HepG2 (cell line): ENCODE measurements at regions not wholly inside any gene's neighbourhood (a gene's known extent, or its start where the extent isn't known, plus 50 kb on each side); places are given as distances from the start of the nearest gene placed in this dataset.

Source experiments
- ATAC-seq: fragments of 200-7000 bp; cut with Tn5 transposase; 3 replicates; pipeline ENCODE4 v1.9.1; 2020; ENCODE audit warnings: mild to moderate bottlenecking, moderate library complexity
- BruUV-seq: library from RNA; stranded (reverse); fragments of 400-500 nt; replicated peaks from 2 replicates; lab custom pipeline; 2021; lab: Mats Ljungman, UMichigan
- CTCF ChIA-PET: fragments of 300-600 bp; formaldehyde crosslinking; extraction: SDS; loops from one replicate; lab custom pipeline; 2021; ENCODE audit warnings: low total read pairs, inconsistent platforms, low intra/inter-chr PET ratio; lab: Yijun Ruan, JAX
- POLR2A ChIA-PET: fragments of 350-600 bp; sonication (Branson Sonifier 250); formaldehyde crosslinking; loops from one replicate; lab custom pipeline; 2020; ENCODE audit warnings: antibody characterized with exemption, inconsistent platforms; lab: Yijun Ruan, JAX
- DNase-seq: peaks from one replicate; pipeline ENCODE4 v3.0.0-alpha.2; 2015; ENCODE audit warnings: low spot score
- FAIRE-seq: peaks from 3 replicates; lab custom pipeline; 2011; peaks lifted over from hg19 to GRCh38; lab: Jason Lieb, UNC
- H2AFZ ChIP-seq: one replicate; pipeline ENCODE4 v1.6.1; 2011; ENCODE audit warnings: low read length, inconsistent platforms
- H3K27ac ChIP-seq: fragments of 300-600 bp; 3 replicates; pipeline ENCODE4 v1.8.0; 2011; ENCODE audit warnings: mixed run types, mild to moderate bottlenecking, mixed read lengths, low read length, inconsistent platforms; ENCODE audit not compliant: insufficient read depth; ENCODE audit errors: extremely low read length
- H3K27me3 ChIP-seq, 2 experiments: fragments of 200-600 bp in 1 of 2; 2 replicates in 1 of 2; 3 replicates in 1 of 2; pipeline versions ENCODE4 v1.6.0 to v1.8.0; 2011; ENCODE audit warnings: low read length in 2 of 2, mild to moderate bottlenecking in 2 of 2, moderate library complexity in 2 of 2, inconsistent platforms in 1 of 2; ENCODE audit not compliant: insufficient read depth in 2 of 2, control insufficient read depth in 1 of 2
- H3K36me3 ChIP-seq, 2 experiments: fragments of 200-600 bp in 1 of 2; replicated peaks in 1 of 2; 2 replicates in 1 of 2; 3 replicates in 1 of 2; pipeline versions ENCODE4 v1.5.1 to v1.8.0; 2011; ENCODE audit warnings: low read length in 2 of 2, inconsistent platforms in 1 of 2; ENCODE audit not compliant: insufficient read depth in 2 of 2, control insufficient read depth in 1 of 2
- H3K4me1 ChIP-seq: 2 replicates; pipeline ENCODE4 v1.5.1; 2012; ENCODE audit warnings: low read length, inconsistent platforms; ENCODE audit not compliant: insufficient read depth
- H3K4me2 ChIP-seq: 2 replicates; pipeline ENCODE4 v1.6.0; 2011; ENCODE audit warnings: low read depth, low read length, inconsistent platforms
- H3K4me3 ChIP-seq, 3 experiments: fragments of 200-600 bp in 1 of 3; sonication (generic), shearing (Covaris generic) in 1 of 3; replicated peaks in 1 of 3; 2 replicates each; pipeline ENCODE4 v1.5.1; 2011 to 2016; ENCODE audit warnings: low read length in 3 of 3, inconsistent platforms in 2 of 3, low read depth in 2 of 3, mild to moderate bottlenecking in 2 of 3, control low read depth in 1 of 3, mixed read lengths in 1 of 3; ENCODE audit not compliant: insufficient read depth in 1 of 3
- H3K79me2 ChIP-seq: one replicate; pipeline ENCODE4 v1.6.1; 2011; ENCODE audit warnings: low read length, inconsistent platforms; ENCODE audit not compliant: insufficient read depth
- H3K9ac ChIP-seq: 2 replicates; pipeline ENCODE4 v1.6.0; 2011; ENCODE audit warnings: mild to moderate bottlenecking, low read depth, low read length, inconsistent platforms; ENCODE audit not compliant: insufficient read depth
- H3K9me3 ChIP-seq: 2 replicates; pipeline ENCODE4 v1.5.1; 2012; ENCODE audit warnings: mild to moderate bottlenecking, low read length
- H4K20me1 ChIP-seq: 2 replicates; pipeline ENCODE4 v1.6.0; 2011; ENCODE audit warnings: inconsistent platforms, mild to moderate bottlenecking, low read length, moderate library complexity; ENCODE audit not compliant: insufficient read depth
- ATRX ChIP-seq: sonication (generic); formaldehyde crosslinking; IDR thresholded peaks from 2 replicates; pipeline ENCODE4 v1.4.0; 2020; ENCODE audit warnings: missing genetic modification reagents, borderline replicate concordance
- BCL6 ChIP-seq: IDR thresholded peaks from 2 replicates; pipeline ENCODE4 v1.6.1; 2016; ENCODE audit warnings: missing genetic modification reagents, missing compliant biosample characterization
- KLF6 ChIP-seq: IDR thresholded peaks from 2 replicates; pipeline ENCODE4 v1.8.0; 2016; ENCODE audit warnings: missing biosample characterization, missing genetic modification reagents
- NR3C1 ChIP-seq: sonication (generic); formaldehyde crosslinking; IDR thresholded peaks from 2 replicates; pipeline ENCODE4 v1.4.0; 2020; ENCODE audit warnings: missing genetic modification reagents
- STAT6 ChIP-seq: sonication (generic); formaldehyde crosslinking; IDR thresholded peaks from 2 replicates; pipeline ENCODE4 v1.4.0; 2020; ENCODE audit warnings: missing genetic modification reagents, mild to moderate bottlenecking, borderline replicate concordance
- ZC3H4 ChIP-seq: sonication (generic); formaldehyde crosslinking; IDR thresholded peaks from 2 replicates; pipeline ENCODE4 v1.4.0; 2020; ENCODE audit warnings: missing genetic modification reagents, borderline replicate concordance
- ZNF446 ChIP-seq: sonication (generic); formaldehyde crosslinking; IDR thresholded peaks from 2 replicates; pipeline ENCODE4 v1.5.0; 2020; ENCODE audit warnings: mild to moderate bottlenecking, missing genetic modification reagents
- ZNF580 ChIP-seq: IDR thresholded peaks from 2 replicates; pipeline ENCODE4 v1.6.1; 2016; ENCODE audit warnings: low read depth, borderline replicate concordance
- ZNF7 ChIP-seq: IDR thresholded peaks from 2 replicates; pipeline ENCODE4 v1.6.1; 2016; ENCODE audit warnings: missing biosample characterization, missing genetic modification reagents
- ZNF703 ChIP-seq: sonication (generic); formaldehyde crosslinking; IDR thresholded peaks from 2 replicates; pipeline ENCODE4 v1.5.1; 2020; ENCODE audit warnings: missing genetic modification reagents, mild to moderate bottlenecking, moderate library complexity, borderline replicate concordance
- WGBS: methylation state at CpG from one replicate; pipeline ENCODE4 v1.1.6; 2017; ENCODE audit warnings: low lambda C conversion rate; 5-methylcytosine and 5-hydroxymethylcytosine counted together
- in situ Hi-C: cut with HindIII; loops from 2 replicates; pipeline ENCODE4 v1.10.0; 2017; ENCODE audit warnings: low pct_unique_long_range_greater_than_20kb; ENCODE audit not compliant: extremely low pct_ligation_motif_present
- intact Hi-C: fragments of 100-400 bp; cut with micrococcal nuclease; formaldehyde crosslinking; loops from one replicate; pipeline ENCODE4 v1.10.0; 2022; ENCODE audit not compliant: unreplicated experiment
- TF ChIP-seq, protein P1 (sequence below): IDR thresholded peaks from 2 replicates; pipeline ENCODE4 v1.4.0; 2020; ENCODE audit warnings: mild to moderate bottlenecking, missing genetic modification reagents

DNA sequence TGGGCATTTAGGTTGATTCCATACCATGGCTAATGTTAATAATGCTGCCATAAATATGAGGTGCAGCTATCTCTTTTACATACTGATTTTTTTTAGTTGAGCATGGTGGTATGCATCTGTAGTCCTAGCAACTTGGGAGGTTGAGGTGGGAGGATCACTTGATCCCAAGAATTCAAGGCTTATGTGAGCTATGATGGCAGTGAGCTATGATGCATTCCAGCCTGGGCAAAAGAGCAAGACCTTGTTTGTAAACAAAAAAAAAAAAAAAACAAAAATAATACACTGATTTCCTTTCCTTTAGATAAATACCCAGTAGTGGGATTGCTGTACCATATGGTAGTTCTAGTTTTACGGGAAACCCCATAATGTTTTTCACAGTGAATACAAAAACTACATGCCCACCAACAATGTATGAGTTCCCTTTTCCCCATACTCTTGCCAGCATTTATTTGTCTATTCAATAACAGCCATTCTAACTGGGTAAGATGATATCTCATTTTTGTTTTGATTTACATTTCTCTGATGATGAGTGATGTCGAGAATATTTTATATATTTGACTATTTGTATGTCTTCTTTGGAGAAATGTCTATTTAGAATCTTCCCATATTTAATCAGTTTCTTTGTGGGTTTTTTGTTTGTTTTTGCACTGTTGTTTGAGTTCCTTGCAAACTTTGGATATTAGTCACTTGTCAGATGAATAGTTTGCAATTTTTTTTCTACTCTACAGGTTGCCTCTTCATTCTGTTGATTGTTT is 281.0 kb upstream of the KYNU start:
- Histone ChIP-seq H4K20me1 (no peaks in the 10 kb centered on the region), H3K4me2 (no peak overlapping the region), H3K27me3 (no peaks in the 10 kb centered on the region), H3K9ac (no peak overlapping the region), H3K79me2 (no peaks in the 10 kb centered on the region), H3K27ac (no peak overlapping the region), H3K36me3 (no peaks in the 10 kb centered on the region), H2AFZ (no peak overlapping the region), H3K4me3 (no peak overlapping the region), H3K4me1 (peaks cover 10% of the 10 kb centered on the region; the same call in 1 of the 2 replicates), H3K9me3 (no peaks in the 10 kb centered on the region)
- POLR2A ChIA-PET: no interaction called here
- intact Hi-C loops: no loop called here
- BruUV-seq: no TSS peak
- TF ChIP-seq KLF6 (CRISPR knock-in tag) (no peak), BCL6 (CRISPR knock-in tag) (no peak), ZNF7 (CRISPR knock-in tag) (no peak), ZNF446 (CRISPR knock-in tag) (no peak), ZNF580 (CRISPR knock-in tag) (no peak), ATRX (CRISPR knock-in tag) (no peak), ZNF703 (CRISPR knock-in tag) (no peak), ZC3H4 (CRISPR knock-in tag) (no peak), STAT6 (CRISPR knock-in tag) (no peak), NR3C1 (CRISPR knock-in tag) (no peak)
- TF ChIP-seq, protein P1, sequence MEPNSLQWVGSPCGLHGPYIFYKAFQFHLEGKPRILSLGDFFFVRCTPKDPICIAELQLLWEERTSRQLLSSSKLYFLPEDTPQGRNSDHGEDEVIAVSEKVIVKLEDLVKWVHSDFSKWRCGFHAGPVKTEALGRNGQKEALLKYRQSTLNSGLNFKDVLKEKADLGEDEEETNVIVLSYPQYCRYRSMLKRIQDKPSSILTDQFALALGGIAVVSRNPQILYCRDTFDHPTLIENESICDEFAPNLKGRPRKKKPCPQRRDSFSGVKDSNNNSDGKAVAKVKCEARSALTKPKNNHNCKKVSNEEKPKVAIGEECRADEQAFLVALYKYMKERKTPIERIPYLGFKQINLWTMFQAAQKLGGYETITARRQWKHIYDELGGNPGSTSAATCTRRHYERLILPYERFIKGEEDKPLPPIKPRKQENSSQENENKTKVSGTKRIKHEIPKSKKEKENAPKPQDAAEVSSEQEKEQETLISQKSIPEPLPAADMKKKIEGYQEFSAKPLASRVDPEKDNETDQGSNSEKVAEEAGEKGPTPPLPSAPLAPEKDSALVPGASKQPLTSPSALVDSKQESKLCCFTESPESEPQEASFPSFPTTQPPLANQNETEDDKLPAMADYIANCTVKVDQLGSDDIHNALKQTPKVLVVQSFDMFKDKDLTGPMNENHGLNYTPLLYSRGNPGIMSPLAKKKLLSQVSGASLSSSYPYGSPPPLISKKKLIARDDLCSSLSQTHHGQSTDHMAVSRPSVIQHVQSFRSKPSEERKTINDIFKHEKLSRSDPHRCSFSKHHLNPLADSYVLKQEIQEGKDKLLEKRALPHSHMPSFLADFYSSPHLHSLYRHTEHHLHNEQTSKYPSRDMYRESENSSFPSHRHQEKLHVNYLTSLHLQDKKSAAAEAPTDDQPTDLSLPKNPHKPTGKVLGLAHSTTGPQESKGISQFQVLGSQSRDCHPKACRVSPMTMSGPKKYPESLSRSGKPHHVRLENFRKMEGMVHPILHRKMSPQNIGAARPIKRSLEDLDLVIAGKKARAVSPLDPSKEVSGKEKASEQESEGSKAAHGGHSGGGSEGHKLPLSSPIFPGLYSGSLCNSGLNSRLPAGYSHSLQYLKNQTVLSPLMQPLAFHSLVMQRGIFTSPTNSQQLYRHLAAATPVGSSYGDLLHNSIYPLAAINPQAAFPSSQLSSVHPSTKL (CRISPR knock-in tag): no peak
- CTCF ChIA-PET: no interaction called here
- DNase-seq (peak; percentile 15), ATAC-seq (no peak), FAIRE-seq (no peak)
- in situ Hi-C loops: no loop called here
- WGBS: 38% methylated on average over 2 of the region's 2 CpGs
